HG03378 (cell line): ENCODE measurements at regions not wholly inside any gene's neighbourhood (a gene's known extent, or its start where the extent isn't known, plus 50 kb on each side); places are given as distances from the start of the nearest gene placed in this dataset.

ENCODE experiments used
- ATAC-seq: cut with Tn5 transposase; IDR thresholded peaks from one replicate; pipeline ENCODE4 v1.9.1; 2021; ENCODE audit warnings: mild to moderate bottlenecking, moderate library complexity; ENCODE audit not compliant: unreplicated experiment

GRCh38 chr13:85545771-85546170 lies 253.4 kb downstream of the SLITRK6 start:
- no peak for ATAC-seq

DNA sequence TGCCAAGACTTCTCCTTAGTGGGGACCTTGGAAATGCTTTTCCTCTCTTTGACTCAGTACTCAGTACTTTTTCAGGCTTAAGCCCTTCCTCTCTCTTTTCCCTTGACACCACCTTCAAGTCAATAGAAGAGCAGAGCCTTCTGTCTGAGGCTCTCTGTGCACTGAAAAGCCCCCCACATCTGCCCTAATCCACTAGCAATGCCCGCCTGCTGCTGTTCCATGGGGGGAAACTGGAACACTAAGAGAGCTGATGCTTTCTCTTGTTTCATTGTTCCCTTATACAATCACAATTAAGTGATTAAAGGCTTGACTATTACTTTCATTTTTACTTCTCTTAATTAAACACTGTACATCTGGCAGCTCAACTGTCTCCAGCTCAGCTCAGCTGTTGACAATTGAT lies 254.5 kb downstream of the SLITRK6 start:
- no peak for ATAC-seq

DNA sequence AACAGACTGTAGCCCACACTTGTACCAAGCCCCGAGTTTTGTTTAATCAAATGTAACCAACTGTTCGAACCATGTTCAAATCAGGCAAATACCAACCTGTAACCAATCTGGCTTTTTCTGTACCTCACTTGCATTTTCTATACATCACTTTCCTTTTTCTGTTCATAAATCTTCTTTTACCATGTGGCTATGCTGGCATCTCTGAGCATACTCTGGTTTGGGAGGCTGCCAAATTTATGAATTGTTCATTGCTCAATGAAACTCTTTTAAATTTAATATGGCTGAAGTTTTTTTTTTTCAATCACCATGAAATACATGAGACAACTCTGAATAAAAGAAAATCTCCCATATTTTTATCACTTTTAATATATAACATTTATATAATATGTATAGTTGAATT lies 256.1 kb downstream of the SLITRK6 start:
- no peak for ATAC-seq

DNA sequence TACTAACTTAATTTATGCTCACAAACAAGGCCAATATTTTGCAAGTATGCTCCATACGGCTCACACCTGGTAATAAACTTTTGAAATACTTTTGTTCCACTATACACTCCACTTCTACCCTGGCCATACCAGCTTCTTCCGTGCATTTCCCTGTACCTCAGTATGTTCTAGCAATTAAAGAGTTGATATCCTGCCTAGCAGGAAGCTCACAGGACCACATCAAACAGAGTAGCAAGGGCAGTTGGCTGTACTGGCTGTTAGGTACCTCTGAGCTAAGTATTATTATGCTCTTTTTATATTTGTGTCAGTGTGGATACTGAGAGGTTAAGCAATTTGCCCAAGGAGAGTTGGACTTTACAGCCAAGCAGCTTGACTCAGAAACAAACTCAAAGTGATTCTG lies 257.7 kb downstream of the SLITRK6 start:
- ATAC-seq = no peak

DNA sequence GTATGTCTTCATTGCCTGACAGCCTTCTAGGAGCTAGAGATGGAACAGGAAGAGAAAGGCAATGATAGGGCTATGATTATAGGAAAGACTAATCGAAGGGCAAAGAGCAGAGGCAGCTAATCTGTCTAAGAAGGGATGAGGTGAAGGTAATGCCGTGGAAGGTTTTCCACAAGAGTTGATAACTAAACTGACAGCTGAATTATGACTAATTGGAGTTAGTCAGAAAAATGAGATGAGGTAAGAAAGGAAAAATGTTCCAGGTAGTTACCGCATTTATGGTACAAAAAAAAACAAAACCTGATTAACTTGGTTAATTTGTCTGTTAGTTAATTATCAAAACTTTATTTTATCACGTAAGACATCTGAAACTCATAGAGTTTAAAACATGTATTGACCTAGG lies 260.3 kb downstream of the SLITRK6 start:
- ATAC-seq = no peak

DNA sequence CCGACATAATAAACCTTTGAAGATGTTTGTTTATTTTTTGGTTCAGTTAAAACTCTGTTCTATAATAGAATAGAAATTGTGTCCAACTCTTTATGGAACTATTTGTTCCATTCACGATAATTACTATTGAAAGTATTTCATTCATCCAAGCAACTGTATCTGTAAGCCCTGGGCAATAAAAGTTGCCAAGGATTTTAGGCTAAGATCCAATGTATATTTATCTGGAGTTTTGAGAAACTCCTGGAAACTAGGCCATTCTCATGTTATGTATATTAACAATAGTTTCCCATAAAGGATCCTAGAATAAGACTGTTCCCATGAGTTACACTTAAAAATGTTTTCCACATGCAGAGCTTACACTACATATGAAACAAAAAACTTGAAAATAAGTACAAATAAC lies 261.6 kb downstream of the SLITRK6 start:
- no peak for ATAC-seq

DNA sequence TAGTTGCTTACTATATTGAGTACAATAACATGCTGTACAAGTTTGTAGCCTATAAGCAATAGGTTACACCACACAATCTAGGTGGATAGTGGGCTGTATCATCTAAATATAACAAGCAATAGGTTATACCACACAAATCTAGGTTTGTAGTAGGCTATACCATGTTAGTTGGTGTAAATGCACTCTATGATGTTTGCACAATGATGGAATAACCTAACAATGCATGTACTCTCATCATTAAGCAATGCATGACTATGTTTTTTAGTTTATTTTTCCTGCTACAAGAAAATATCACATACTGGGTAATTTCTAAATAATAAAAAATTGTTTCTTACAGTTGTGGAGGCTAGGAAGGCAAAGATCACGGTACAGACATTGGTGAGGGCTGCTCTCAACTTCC lies 262.5 kb downstream of the SLITRK6 start:
- no peak for ATAC-seq

GRCh38 chr13:85535316-85536084 lies 263.7 kb downstream of the SLITRK6 start:
- no peak for ATAC-seq

DNA sequence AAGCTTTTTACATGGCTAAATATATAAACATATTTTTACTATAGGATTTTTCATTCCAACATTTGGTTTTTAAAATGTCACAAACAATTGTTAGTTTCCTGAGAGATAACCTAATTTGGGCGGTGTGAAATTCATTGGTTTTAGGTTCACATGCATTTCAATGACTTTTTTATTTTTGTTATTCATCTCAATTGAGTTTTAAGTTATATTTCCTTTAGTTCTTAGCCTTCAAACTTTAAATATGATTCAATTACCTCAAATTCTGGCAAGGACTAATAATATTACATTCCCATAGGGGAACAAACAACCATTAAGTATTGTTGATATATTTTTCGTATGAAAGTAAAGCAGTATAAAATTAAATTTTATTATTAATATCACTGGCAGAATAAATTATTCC lies 265.3 kb downstream of the SLITRK6 start:
- no peak for ATAC-seq

DNA sequence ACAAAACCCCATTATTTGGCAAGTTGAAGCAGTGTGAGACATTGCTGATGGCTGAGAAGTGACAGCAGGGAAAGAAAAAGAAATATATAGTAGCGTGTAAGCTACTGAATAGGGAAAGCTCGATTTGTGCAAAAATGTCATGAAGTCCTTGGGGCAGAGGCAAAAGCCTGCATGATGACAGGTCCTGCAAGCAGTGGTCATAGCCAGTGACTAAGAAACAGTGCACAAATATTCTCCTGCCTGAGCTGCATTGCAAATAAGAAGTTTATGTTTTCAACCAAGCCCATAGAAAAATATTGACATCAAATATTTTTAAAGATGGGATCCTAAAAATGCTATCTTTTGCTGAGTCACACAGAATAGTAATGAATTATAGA lies 270.0 kb downstream of the SLITRK6 start:
- no peak for ATAC-seq

DNA sequence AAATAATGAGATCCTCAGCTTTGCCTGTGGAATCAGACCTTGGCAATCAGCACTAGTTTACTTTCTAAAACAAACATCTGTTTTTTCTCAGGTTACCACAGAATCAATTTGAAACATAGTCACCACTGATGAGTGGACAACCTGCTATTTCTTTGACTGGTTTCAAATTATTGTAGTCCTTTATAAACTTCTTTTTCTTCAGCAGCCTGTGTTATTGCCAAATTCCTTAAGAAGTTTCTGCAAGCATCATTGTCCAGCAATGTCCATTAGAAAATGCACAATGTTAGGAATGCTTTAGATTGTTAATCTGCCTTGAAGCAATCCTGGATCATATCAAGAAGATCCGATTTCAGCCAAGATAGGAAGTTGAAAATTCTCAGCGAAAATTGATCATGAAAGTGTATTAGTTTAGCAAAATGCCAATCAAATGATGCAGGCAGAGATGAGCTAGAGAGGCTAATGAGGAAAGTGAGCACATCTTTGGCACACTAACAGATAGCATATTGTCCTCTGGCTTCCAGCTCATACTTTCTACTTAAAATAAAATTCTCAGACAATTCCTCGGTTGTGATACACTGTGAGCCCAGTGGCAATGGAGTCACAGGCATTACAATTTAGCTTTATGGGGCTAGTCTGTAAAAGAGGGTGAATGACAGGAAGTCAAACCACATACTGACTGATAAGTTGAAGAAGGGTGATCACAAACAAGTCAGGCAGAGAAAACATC lies 270.6 kb downstream of the SLITRK6 start:
- no peak for ATAC-seq

GRCh38 chr13:85527316-85527715 lies 271.9 kb downstream of the SLITRK6 start:
- ATAC-seq = no peak

- ATAC-seq = no peak
Observed at GRCh38 chr13:85525411-85525810, 273.8 kb downstream of the SLITRK6 start.

- no peak for ATAC-seq
Observed at GRCh38 chr13:85521657-85522056, 277.6 kb downstream of the SLITRK6 start.

- ATAC-seq = no peak
Observed at GRCh38 chr13:85520445-85520844, 278.8 kb downstream of the SLITRK6 start.

DNA sequence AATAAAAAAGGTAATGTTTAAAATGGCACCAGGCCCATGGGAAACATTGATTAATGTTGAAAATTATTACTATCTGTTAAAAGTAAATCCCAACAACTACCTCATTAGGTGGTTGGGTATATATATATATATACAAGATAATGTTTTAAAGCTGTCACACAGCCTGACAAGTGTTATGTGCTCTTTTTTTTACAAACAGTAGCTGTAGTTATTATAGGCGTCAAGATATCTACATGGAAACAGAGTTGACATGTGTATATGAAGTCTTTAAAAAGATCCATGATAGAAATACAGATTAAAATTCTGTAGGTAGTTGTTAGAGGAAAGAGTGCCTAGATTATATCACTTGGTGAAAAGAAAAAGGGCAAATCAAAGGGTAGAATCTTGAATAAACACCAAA lies 279.9 kb downstream of the SLITRK6 start:
- no peak for ATAC-seq

DNA sequence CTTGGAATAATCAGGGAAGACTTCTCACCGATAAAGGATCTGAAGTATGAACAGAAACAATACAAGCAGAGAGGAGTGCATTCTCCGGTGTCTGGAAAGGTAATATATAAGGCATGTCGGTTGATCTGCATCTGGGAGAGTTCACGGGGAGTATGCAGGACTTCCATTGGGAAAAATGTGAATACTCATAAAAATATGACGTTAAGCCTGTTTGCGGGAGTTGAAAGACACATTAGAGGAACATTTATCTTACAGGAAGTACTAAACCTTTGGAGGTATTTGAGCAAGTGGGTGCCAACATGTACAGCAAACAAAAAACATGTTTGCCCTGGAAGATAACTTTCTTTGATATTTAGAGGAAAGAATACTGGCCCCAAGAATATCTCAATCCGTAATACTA lies 286.8 kb downstream of the SLITRK6 start:
- ATAC-seq = no peak

GRCh38 chr13:85509512-85509911 lies 289.7 kb downstream of the SLITRK6 start:
- no peak for ATAC-seq

- ATAC-seq = no peak
Observed at GRCh38 chr13:85508683-85509329, 290.4 kb downstream of the SLITRK6 start.

DNA sequence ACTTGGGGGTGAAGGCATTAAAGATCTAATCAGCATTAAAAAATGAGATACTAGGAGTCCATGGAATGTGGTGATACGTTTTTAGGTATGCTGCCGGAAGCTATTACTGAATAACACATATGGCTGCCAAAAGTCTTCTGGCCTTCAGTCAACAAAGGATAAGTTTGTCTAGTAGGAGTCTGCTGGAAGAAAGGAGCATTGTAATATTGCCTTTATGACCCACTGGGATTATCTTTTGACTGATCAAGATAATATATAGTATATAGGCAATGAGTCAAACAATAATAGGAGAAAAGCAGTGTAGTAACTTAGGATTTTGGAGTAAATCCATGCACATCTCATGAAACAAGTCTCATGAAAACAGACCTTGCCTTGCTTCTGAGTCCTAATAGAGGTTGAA lies 295.4 kb downstream of the SLITRK6 start:
- ATAC-seq = no peak

DNA sequence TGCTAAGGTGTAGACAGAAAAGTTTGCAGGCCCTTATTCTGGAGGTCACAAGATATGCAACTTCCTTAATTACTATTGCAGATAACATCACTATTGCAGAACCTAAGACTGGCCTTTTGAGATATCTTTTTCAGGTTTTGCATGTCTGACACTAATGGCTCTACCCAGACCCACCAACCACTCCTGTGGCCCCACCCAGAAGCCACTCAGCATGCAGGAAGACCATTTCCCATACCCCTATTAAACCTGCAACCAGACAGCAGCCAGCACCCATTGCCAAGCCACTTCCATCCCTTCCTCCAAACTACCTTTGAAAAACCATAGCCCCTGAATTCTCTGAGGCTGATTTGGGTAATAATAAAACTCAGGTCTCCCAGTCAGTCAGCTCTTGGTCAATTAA lies 297.6 kb downstream of the SLITRK6 start:
- ATAC-seq = no peak

GRCh38 chr13:85500696-85501256 lies 298.4 kb downstream of the SLITRK6 start:
- no peak for ATAC-seq
